ENCODE measurements at regions not wholly inside any gene's neighbourhood (a gene's known extent, or its start where the extent isn't known, plus 50 kb on each side); places are given as distances from the start of the nearest gene placed in this dataset.
"Not testable (repeated sequence)": the region's sequence is repeated elsewhere in the genome, so short reads cannot be mapped to it uniquely, and the experiment has no call there.

- H3K27me3 Mint-ChIP-seq; H3K36me3 ChIP-seq (ENCODE audit: control insufficient read depth in 2 of 2, extremely low read depth in 1 of 2, insufficient read depth in 1 of 2, low read length in 1 of 2); H3K36me3 Mint-ChIP-seq; ATAC-seq (replicated peaks in 1 of 4); H3K4me3 ChIP-seq (ENCODE audit: control insufficient read depth in 1 of 2, extremely low read depth in 1 of 2, low read length in 1 of 2); H3K27ac Mint-ChIP-seq; POLR2A ChIA-PET; H3K27ac ChIP-seq (ENCODE audit: low read length); H3K4me1 ChIP-seq (ENCODE audit: control insufficient read depth in 1 of 2, extremely low read depth in 1 of 2, insufficient read depth in 2 of 2, low read length in 2 of 2); DNase-seq; H3K27me3 ChIP-seq (replicated peaks in 1 of 2; ENCODE audit: control insufficient read depth in 2 of 2, extremely low read depth in 1 of 2, insufficient read depth in 2 of 2, low read length in 1 of 2); H3K4me3 Mint-ChIP-seq; H3K9me3 Mint-ChIP-seq; H3K9me3 ChIP-seq; CTCF ChIA-PET; H3K4me1 Mint-ChIP-seq: not testable (repeated sequence)
- WGBS (ENCODE audit: insufficient coverage), result no CpG with 5 or more reads among the region's 1 CpG
Observed at GRCh38 chr17:15802917-15803316, 70.8 kb downstream of the TBC1D26 start.

GRCh38 chr17:15806825-15807224, 74.7 kb downstream of the TBC1D26 start:
- H3K36me3 ChIP-seq (ENCODE audit: control insufficient read depth in 2 of 2, extremely low read depth in 1 of 2, insufficient read depth in 1 of 2, low read length in 1 of 2); H3K4me1 Mint-ChIP-seq; H3K4me3 ChIP-seq (ENCODE audit: control insufficient read depth in 1 of 2, extremely low read depth in 1 of 2, low read length in 1 of 2); DNase-seq; H3K4me1 ChIP-seq (ENCODE audit: control insufficient read depth in 1 of 2, extremely low read depth in 1 of 2, insufficient read depth in 2 of 2, low read length in 2 of 2); H3K9me3 Mint-ChIP-seq; H3K36me3 Mint-ChIP-seq; H3K27ac ChIP-seq (ENCODE audit: low read length); POLR2A ChIA-PET; H3K27me3 ChIP-seq (replicated peaks in 1 of 2; ENCODE audit: control insufficient read depth in 2 of 2, extremely low read depth in 1 of 2, insufficient read depth in 2 of 2, low read length in 1 of 2); CTCF ChIA-PET; H3K27me3 Mint-ChIP-seq; H3K27ac Mint-ChIP-seq; H3K4me3 Mint-ChIP-seq; H3K9me3 ChIP-seq; ATAC-seq (replicated peaks in 1 of 4): not testable (repeated sequence)
- WGBS (ENCODE audit: insufficient coverage), result no CpG with 5 or more reads among the region's 4 CpGs

- H3K4me1 Mint-ChIP-seq; H3K4me1 ChIP-seq (ENCODE audit: control insufficient read depth in 1 of 2, extremely low read depth in 1 of 2, insufficient read depth in 2 of 2, low read length in 2 of 2); H3K27me3 ChIP-seq (replicated peaks in 1 of 2; ENCODE audit: control insufficient read depth in 2 of 2, extremely low read depth in 1 of 2, insufficient read depth in 2 of 2, low read length in 1 of 2); CTCF ChIA-PET; H3K9me3 Mint-ChIP-seq; H3K36me3 Mint-ChIP-seq; ATAC-seq (replicated peaks in 1 of 4); H3K4me3 Mint-ChIP-seq; H3K4me3 ChIP-seq (ENCODE audit: control insufficient read depth in 1 of 2, extremely low read depth in 1 of 2, low read length in 1 of 2); POLR2A ChIA-PET; H3K27ac Mint-ChIP-seq; H3K36me3 ChIP-seq (ENCODE audit: control insufficient read depth in 2 of 2, extremely low read depth in 1 of 2, insufficient read depth in 1 of 2, low read length in 1 of 2); H3K27ac ChIP-seq (ENCODE audit: low read length); DNase-seq; H3K27me3 Mint-ChIP-seq; H3K9me3 ChIP-seq: not testable (repeated sequence)
- 100% methylated on average over 2 of the region's 7 CpGs for WGBS (ENCODE audit: insufficient coverage)
Observed at GRCh38 chr17:15813388-15813787, 81.3 kb downstream of the TBC1D26 start.

GRCh38 chr17:15814003-15814402, 81.9 kb downstream of the TBC1D26 start:
- ATAC-seq (replicated peaks in 1 of 4); CTCF ChIA-PET; H3K27me3 ChIP-seq (replicated peaks in 1 of 2; ENCODE audit: control insufficient read depth in 2 of 2, extremely low read depth in 1 of 2, insufficient read depth in 2 of 2, low read length in 1 of 2); H3K4me1 Mint-ChIP-seq; H3K9me3 Mint-ChIP-seq; H3K27ac Mint-ChIP-seq; H3K36me3 ChIP-seq (ENCODE audit: control insufficient read depth in 2 of 2, extremely low read depth in 1 of 2, insufficient read depth in 1 of 2, low read length in 1 of 2); POLR2A ChIA-PET; H3K9me3 ChIP-seq; H3K4me3 Mint-ChIP-seq; H3K4me1 ChIP-seq (ENCODE audit: control insufficient read depth in 1 of 2, extremely low read depth in 1 of 2, insufficient read depth in 2 of 2, low read length in 2 of 2); H3K4me3 ChIP-seq (ENCODE audit: control insufficient read depth in 1 of 2, extremely low read depth in 1 of 2, low read length in 1 of 2); DNase-seq; H3K27me3 Mint-ChIP-seq; H3K36me3 Mint-ChIP-seq; H3K27ac ChIP-seq (ENCODE audit: low read length): not testable (repeated sequence)
- WGBS (ENCODE audit: insufficient coverage), result no CpG with 5 or more reads among the region's 3 CpGs

- not testable (repeated sequence) for DNase-seq
Observed at GRCh38 chr17:15817861-15818260, 85.8 kb downstream of the TBC1D26 start.

GRCh38 chr17:15822280-15822679, 90.2 kb downstream of the TBC1D26 start:
- H3K4me1 ChIP-seq (ENCODE audit: control insufficient read depth in 1 of 2, extremely low read depth in 1 of 2, insufficient read depth in 2 of 2, low read length in 2 of 2); H3K36me3 Mint-ChIP-seq; ATAC-seq (replicated peaks in 1 of 4); H3K4me1 Mint-ChIP-seq; CTCF ChIA-PET; H3K27me3 ChIP-seq (replicated peaks in 1 of 2; ENCODE audit: control insufficient read depth in 2 of 2, extremely low read depth in 1 of 2, insufficient read depth in 2 of 2, low read length in 1 of 2); H3K27ac Mint-ChIP-seq; H3K9me3 ChIP-seq; H3K9me3 Mint-ChIP-seq; POLR2A ChIA-PET; H3K27ac ChIP-seq (ENCODE audit: low read length); DNase-seq; H3K36me3 ChIP-seq (ENCODE audit: control insufficient read depth in 2 of 2, extremely low read depth in 1 of 2, insufficient read depth in 1 of 2, low read length in 1 of 2); H3K27me3 Mint-ChIP-seq; H3K4me3 ChIP-seq (ENCODE audit: control insufficient read depth in 1 of 2, extremely low read depth in 1 of 2, low read length in 1 of 2); H3K4me3 Mint-ChIP-seq: not testable (repeated sequence)
- WGBS (ENCODE audit: insufficient coverage), result no CpG with 5 or more reads among the region's 5 CpGs

More at GRCh38 chr17:15817861-15818260, 85.8 kb downstream of the TBC1D26 start:
- H3K27me3 Mint-ChIP-seq; H3K27ac Mint-ChIP-seq; H3K4me3 ChIP-seq (ENCODE audit: control insufficient read depth in 1 of 2, extremely low read depth in 1 of 2, low read length in 1 of 2); POLR2A ChIA-PET; H3K9me3 Mint-ChIP-seq; CTCF ChIA-PET; H3K9me3 ChIP-seq; H3K27ac ChIP-seq (ENCODE audit: low read length); H3K4me1 Mint-ChIP-seq; H3K4me3 Mint-ChIP-seq; H3K36me3 ChIP-seq (ENCODE audit: control insufficient read depth in 2 of 2, extremely low read depth in 1 of 2, insufficient read depth in 1 of 2, low read length in 1 of 2); H3K27me3 ChIP-seq (replicated peaks in 1 of 2; ENCODE audit: control insufficient read depth in 2 of 2, extremely low read depth in 1 of 2, insufficient read depth in 2 of 2, low read length in 1 of 2); H3K4me1 ChIP-seq (ENCODE audit: control insufficient read depth in 1 of 2, extremely low read depth in 1 of 2, insufficient read depth in 2 of 2, low read length in 2 of 2); ATAC-seq (replicated peaks in 1 of 4); H3K36me3 Mint-ChIP-seq: not testable (repeated sequence)
- WGBS (ENCODE audit: insufficient coverage), result 96% methylated on average over 12 of the region's 20 CpGs

- H3K27ac Mint-ChIP-seq; H3K9me3 Mint-ChIP-seq; H3K4me3 ChIP-seq (ENCODE audit: control insufficient read depth in 1 of 2, extremely low read depth in 1 of 2, low read length in 1 of 2); H3K27me3 ChIP-seq (replicated peaks in 1 of 2; ENCODE audit: control insufficient read depth in 2 of 2, extremely low read depth in 1 of 2, insufficient read depth in 2 of 2, low read length in 1 of 2); H3K27me3 Mint-ChIP-seq; POLR2A ChIA-PET; H3K36me3 ChIP-seq (ENCODE audit: control insufficient read depth in 2 of 2, extremely low read depth in 1 of 2, insufficient read depth in 1 of 2, low read length in 1 of 2); H3K4me3 Mint-ChIP-seq; CTCF ChIA-PET; H3K4me1 ChIP-seq (ENCODE audit: control insufficient read depth in 1 of 2, extremely low read depth in 1 of 2, insufficient read depth in 2 of 2, low read length in 2 of 2); H3K36me3 Mint-ChIP-seq; H3K9me3 ChIP-seq; H3K27ac ChIP-seq (ENCODE audit: low read length): not testable (repeated sequence)
- peak; percentile 20 to 76 (median 58) for DNase-seq
- 33% methylated on average over 2 of the region's 10 CpGs for WGBS (ENCODE audit: insufficient coverage)
- ATAC-seq (replicated peaks in 1 of 4), result peak; percentile 75 to 96 (median 82)
- H3K4me1 Mint-ChIP-seq, result peaks cover 15 to 18% (median 17%) of the 10 kb centered on the region in 3 donors
Observed at GRCh38 chr17:15828727-15829314, 96.7 kb downstream of the TBC1D26 start.
